Fibroblast of villous mesenchyme (primary cell): ENCODE measurements at regions not wholly inside any gene's neighbourhood (a gene's known extent, or its start where the extent isn't known, plus 50 kb on each side); places are given as distances from the start of the nearest gene placed in this dataset.

Experiments
- DNase-seq: peaks from one replicate; pipeline ENCODE4 v3.0.0-alpha.2; 2010; ENCODE audit warnings: low read depth
- H3K4me3 ChIP-seq: 2 replicates; pipeline ENCODE4 v1.5.1; 2011; ENCODE audit warnings: low read depth, mild to moderate bottlenecking, low read length
- CTCF ChIP-seq: IDR thresholded peaks from 2 replicates; pipeline ENCODE4 v1.5.1; 2012; ENCODE audit warnings: low read depth, mild to moderate bottlenecking, low read length; ENCODE audit not compliant: insufficient read depth

DNA sequence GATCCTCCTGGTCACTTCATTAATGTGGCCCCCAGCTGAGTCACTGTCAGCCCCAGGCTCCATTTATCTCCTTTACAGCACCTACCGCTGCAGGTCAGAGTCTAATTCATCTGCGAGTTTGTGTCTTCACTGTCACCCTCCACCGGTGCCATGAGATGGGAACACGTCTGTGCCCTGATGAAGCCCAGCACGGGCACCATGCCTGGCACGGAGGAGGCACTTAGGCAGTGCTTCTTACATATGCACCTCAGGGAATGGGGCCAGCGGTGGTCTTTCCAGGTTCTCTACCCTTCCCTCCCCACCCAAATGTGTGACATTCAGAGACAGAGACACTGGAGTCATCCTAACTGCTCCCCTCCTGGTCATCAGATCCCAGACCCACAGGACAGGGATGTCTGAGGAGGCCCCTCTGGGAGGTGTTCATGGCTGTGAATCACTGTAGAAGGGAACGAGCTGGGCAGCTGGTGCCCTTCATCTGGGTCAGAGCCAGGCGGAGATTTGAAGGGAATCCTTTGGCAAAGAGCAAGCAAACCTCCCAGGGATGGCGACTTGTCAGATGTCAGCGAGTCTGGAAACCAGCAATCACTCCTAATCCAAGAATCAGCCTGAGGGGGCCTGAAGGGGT, 364.6 kb downstream of the PREX1 start:
- H3K4me3 ChIP-seq: no peak overlapping the region
- TF ChIP-seq CTCF: no peak
- DNase-seq: no peak

DNA sequence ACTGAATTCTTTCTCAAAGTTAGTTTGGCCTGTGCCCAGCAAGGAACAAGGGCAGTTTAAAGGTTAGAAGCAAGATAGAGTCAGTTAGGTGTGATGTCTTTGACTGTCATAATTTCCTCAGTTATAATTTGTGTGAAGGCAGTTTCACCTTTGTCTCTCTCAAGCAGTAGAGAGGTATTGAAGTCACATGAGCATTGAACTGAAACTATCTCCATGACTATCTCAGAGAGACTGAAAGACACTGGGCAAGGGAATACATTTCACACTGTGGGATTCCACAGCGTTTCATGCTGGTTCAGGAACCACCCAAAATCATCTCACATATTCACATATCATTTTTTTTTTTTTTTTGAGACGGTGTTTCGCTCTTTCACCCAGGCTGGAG, 366.1 kb downstream of the PREX1 start:
- H3K4me3 ChIP-seq: no peak overlapping the region
- DNase-seq: no peak
- no peak for TF ChIP-seq CTCF

DNA sequence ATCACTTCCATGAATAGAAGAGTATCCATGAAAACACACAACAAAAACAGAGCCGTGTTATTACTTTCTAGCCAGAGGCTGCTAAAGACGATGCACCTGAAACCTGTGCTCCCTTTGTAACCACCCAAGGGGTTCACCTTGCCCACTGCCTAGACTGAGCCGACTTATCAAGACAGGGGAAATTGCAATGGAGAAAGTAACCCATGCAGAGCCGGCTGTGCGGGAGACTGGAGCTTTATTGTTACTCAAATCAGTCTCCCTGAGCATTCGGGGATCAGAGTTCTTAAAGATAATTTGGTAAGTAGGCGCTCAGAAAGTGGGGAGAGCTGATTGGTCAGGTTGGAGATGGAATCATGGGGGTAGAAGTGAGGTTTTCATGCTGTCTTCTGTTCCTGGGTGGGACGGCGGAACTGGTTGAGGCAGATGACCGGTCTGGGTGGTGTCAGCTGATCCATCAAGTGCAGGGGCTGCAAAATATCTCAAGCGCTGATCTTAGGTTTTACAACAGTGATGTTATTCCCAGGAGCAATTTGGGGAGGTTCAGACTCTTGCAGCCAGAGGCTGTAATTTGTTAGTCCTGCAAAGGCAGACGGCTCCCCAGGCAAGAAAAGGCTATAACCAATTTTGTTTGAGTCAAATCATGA, 366.6 kb downstream of the PREX1 start:
- DNase-seq: no peak
- H3K4me3 ChIP-seq: no peak overlapping the region
- no peak for TF ChIP-seq CTCF

- DNase-seq: no peak
- no peak overlapping the region for H3K4me3 ChIP-seq
- no peak for TF ChIP-seq CTCF
These were observed 367.1 kb downstream of the PREX1 start for GRCh38 chr20:48460681-48461080.

DNA sequence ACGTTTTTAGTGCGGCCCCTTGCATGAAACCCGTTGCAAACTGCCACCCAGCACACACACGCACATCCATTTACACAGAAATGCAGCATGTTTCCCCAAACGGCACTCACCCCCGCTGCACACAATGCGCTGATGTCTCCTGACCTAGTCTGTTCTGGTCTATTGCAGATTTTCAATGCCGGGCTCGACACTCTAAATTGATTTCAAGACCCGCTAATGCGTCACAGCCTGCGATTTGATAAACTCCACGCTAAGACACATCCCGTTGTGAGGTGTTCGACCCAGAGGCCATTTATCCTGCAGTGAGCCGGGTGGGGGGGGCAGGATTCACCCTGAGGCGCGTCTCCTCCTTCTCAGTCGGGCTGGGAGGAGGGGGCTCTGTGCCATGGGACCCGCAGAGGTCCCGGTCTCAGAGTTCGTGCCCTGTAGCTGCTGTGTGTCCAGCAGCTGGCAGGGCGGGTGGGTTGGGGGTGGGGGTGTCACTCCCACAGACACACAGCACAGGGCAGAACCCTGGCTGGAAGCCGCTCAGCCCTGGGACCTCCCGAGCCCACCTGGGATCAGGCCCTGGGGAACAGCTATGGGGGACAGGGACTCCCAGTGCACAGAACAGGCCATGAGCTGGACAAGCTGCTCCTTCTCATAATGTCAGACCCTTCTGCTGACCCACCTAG, 367.9 kb downstream of the PREX1 start:
- TF ChIP-seq CTCF: no peak
- no peak for DNase-seq
- H3K4me3 ChIP-seq: no peak overlapping the region

DNA sequence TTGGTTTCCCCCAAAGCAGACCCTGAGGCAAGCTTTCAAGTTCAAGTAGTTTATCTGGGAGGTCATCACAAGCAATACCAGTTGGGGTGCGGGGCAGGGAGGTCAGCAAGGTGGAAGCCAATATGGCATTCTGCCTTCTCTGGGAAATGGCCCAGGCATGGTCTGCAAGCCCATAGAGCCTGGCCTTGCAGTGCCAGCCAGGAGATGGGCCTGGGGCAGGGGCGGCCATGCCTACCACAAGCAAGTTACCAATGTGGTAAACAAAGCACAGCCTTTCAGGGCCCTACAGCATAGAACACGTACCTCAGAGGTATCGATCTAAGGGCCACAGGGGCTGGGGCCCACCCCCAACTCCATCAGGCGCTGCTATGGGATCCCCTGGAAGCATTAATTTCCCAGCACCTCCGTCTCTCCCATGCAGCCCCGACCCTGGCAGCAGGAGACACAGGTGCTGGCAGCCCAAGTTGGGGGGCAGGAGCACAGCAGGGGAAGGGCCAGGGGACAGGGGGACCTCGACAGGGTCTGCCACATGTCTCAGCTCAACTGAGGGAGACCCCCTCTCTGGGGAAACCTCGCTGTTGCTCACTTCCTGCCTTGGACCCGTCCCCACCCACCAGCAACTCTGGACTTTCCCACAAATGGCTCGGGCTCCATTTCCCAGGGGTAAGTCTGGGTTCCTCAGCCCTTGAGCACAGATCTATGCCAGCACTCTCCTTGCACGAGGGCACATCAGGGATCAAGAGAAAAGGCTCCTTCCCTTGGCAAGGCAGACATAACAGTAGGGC, 369.0 kb downstream of the PREX1 start:
- H3K4me3 ChIP-seq: no peak overlapping the region
- DNase-seq: no peak
- TF ChIP-seq CTCF: no peak
